HG02970 (cell line): ENCODE measurements at regions not wholly inside any gene's neighbourhood (a gene's known extent, or its start where the extent isn't known, plus 50 kb on each side); places are given as distances from the start of the nearest gene placed in this dataset.
"Not testable (repeated sequence)": the region's sequence is repeated elsewhere in the genome, so short reads cannot be mapped to it uniquely, and the experiment has no call there.

ENCODE experiments used
- ATAC-seq: cut with Tn5 transposase; IDR thresholded peaks from one replicate; pipeline ENCODE4 v1.9.1; 2021; ENCODE audit warnings: mild to moderate bottlenecking, moderate library complexity, moderate number of reproducible peaks; ENCODE audit not compliant: unreplicated experiment, low FRiP score

DNA sequence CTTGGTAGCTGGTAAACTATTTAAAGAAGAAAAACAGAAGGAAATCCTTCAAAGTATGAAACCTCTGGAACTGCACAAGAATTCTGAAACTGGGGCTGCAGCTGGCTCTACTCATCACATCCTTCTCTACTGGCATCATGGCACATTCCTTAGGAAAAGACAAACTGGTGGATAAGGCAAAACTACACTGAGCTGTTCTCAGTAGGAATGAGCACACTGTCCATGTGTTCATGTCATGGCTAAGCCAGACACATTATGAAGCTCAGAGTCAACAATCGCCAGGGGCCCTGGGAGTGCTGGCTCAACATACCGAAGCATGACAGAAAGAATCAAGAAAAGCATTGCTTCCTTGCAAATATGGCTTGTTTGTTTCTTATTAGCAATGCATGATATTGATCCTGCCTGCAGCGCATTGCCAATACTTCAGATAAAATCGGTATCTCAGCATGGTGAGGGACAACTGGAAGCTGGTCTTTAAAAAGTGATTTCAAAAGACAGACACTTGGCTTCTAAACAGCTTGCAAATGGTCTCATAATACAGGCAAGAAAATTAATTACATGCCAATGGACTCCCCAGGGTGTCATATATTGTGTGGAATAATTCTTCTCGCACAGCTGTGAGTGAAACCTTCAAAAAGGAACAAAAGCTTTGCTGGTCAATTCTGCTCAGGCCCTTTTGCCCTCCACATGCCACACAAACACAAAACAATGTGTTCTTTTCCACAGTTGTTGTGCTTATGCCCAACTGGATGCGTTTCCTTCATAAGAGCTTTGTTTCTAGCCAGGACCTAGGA lies 300.2 kb upstream of the VCX start:
- no peak for ATAC-seq

DNA sequence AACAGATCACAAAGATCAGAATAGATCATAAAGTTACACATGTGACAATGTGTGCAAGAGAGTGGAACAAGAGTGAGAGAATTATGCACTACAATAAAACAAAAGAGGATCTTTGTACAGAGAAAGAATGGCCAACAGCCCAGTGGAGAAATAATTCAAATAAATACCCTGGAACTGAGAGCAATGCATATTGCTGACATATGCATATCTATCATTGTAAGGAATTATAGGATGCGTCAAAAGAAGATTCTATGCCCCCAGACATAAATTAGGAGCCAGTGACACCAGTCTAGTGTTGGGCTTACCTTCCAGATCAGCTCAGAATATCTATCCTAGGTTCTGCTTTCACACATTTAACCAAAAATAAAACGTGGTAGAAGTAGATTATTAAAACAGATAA lies 320.1 kb upstream of the VCX start:
- no peak for ATAC-seq

DNA sequence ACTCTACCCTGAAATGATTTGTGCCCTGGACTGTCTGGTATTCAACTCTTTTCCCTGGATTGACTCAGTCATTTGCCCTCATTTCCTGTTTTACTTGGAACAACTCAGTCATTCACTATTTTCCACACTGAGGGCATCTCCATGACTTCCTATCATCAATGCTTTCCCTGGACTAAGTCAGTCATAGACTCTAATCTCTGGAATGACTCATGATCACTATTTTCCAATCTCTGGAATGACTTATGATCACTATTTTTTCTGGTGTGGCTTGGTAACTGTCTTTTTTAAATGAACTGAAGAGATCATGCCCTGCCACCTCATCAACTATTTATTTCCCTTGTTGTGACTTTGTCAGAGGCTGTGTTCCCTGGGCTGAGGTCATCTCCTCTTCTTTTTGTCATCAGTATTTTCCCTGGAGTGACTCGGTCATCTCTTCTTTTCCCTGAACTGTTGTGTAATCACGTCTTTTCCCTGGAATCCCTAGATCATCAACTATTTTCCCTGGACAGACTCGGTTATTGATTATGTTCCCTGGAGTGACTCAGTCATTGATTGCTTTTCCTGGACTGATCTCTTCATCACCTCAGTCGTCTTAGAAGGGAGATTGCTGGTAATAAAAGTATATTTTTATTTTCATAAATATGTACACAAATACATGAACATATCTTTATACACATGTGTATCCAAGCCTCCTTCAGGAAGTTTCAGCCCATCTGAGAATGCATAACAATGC lies 327.1 kb upstream of the VCX start:
- no peak for ATAC-seq

DNA sequence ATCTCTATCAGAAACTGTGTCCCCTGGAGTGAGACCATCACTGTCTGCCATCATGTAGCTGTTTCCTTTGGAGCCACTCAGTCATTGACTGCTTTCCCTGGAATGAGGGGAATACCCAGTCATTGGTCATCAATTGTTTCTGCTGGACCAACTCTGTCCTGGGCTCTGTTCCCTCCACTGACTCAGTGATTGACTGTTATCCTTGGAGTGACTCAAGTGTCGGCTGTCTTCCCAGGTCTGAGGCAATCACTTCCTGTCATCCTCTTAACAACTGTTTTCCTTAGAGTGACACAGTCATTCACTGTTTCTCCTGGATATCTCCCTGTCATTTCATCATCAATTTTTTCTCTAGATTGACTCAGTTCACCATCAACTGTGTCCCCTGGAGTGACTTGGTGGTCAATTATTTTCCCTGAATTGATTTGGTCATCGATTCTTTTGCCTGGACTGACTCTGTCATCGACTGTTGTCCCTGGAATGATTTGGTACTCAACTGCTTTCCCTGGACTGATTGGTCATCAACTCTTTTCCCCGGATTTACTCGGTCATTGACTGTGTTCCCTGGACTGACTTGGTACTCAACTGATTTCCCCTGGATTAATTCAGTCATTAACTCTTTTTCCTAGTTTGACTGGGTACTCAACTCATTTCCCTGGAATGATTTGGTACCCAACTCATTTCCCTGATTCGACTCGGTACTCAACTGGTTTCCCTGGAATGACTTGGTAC lies 327.9 kb upstream of the VCX start:
- ATAC-seq: no peak

DNA sequence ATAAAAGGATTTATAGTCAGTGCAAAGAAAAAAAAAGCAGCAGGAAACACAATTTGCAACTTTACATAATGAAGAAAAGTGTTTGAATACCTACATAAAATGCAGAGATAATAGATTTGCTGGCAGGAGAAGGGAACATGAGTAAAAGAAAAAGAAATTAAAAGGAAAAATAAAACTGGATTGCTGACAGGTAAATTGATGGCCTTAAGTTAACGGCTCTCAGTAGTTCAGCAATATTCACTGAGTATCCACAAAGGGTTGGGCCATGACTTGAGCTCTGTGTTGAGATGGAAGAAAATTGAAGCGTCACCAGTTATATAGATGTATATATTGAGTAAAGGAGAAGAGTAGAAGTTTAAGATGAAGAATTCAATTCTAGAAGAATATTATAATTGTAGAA lies 330.1 kb upstream of the VCX start:
- ATAC-seq: no peak

DNA sequence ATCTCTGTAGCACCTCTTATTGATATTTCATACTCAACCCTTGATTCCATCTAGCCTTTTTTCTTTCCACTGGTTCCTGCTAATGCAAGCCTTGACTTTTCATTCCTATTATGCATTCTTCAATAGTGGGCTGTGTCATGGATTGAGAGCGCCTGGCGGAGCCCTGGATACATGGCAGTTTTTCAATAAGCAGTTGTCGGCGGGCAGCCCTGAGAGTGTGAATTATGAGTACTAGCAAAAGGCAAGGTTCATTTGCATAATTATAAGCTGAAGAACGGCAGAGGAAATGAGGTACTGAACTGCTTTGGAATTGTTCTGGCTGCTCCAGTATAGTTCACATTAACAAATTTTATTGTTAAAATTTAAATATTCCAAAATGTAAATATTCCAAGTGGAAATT lies 339.7 kb upstream of the VCX start:
- ATAC-seq: no peak

DNA sequence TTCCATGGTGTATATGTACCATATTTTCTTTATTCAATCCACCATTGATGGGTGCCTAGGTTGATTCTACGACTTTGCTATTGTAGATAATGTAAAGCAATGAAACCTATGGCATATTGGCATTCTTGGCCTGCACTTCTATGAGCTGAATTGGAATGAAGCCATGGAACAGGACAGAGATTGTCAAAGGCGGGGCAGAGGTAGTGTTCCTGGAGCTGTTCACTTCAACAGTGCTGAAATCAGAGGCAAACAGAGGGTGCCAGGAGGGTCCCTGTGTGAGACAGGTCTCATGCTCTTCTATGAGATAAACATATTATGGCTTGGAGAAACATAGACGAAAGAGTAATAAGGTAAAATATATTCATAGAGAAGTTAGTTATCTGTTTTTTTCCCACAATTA lies 342.6 kb upstream of the VCX start:
- ATAC-seq: no peak

DNA sequence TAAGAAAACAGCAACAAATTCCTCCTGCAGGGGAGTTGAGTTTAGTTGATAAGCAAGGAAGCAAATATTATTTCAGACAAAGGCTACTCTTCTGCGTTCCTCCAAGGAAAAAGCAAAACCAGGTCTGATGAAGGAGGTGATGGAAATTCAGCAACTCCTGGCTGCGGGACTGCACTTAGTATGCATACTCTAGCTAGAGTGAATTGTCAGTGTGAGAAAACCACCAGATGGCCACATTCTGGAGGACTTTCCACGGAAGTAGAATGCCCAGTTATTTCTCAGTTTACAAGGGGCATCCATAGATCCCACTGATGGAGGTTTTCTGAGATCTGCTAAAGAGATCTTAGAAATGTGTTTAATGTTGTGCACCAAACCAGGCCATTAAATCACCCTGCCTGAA lies 338.6 kb upstream of the PUDP start:
- no peak for ATAC-seq

DNA sequence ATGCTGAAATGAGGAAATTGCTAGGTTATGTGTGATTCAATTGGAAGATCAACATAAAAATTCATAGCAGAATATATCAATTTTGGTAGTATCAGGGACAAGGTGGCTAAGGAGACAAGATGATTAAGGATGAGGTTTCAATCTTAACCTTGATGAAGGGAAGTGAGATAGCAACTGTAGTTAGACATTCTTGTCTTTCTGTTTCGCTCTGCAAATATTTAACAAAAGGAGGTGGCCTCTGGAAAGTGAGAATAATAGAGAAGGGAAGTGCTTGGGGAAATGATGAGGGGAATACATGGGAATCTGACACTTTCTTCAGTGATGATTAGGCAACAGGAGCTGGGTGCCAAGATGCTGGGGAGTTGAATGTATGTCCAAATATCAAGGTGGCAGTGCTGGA lies 337.1 kb upstream of the PUDP start:
- no peak for ATAC-seq

DNA sequence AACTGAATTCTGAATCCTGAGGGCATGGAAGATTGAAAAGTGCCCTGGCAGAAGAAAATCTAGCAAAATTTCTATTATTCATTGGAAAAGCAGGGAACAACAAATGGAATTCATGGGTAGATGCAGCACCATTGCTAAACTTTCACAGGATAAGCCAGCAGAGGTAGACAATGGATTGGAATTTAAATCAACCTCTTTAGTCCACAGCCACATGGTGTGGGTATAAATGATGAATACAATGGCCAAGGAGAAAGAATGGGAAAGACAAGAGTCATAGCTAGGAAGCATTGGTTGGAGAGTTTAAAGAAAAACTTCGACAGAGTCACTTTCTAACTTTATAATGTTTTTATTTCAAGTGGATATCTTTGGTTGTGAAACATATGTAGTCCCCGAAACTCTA lies 332.8 kb upstream of the PUDP start:
- ATAC-seq: no peak

DNA sequence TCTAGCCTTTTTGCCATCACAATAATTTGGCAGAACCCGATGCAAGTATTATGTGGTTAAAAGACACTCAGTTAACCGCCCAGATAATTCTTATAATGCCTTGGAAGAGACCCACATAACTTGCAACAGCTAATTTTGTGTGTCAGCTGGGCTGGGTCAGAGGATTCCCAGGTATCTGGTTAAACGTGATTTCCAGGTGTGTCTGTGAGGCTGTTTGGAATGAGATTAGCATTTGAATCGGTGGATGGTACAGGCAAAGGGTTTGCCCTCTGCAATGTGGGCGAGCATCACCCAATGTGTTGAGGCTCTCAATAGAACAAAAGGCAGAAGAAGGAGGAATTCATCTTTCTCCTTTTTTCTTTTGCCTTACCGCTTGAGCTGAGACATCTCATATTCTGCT lies 314.2 kb upstream of the PUDP start:
- no peak for ATAC-seq

DNA sequence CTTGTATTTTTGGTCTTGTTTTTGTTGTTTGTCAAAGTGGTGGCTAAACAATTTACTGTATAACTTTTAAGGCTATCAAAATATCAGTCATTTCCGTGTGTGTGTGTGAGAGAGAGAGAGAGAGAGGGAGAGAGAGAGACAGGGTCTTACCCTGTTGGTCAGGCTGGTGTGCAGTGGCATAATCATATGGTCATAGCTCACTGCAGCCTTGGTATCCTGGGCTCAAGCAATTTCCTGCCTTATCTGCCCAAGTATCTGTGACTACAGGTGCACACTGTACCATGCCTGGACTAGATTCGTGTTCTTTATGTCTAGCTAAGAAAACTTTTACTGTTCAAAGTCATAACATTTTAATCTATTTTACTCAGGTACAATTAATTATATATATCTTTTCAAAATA lies 313.1 kb upstream of the PUDP start:
- not testable (repeated sequence) for ATAC-seq

DNA sequence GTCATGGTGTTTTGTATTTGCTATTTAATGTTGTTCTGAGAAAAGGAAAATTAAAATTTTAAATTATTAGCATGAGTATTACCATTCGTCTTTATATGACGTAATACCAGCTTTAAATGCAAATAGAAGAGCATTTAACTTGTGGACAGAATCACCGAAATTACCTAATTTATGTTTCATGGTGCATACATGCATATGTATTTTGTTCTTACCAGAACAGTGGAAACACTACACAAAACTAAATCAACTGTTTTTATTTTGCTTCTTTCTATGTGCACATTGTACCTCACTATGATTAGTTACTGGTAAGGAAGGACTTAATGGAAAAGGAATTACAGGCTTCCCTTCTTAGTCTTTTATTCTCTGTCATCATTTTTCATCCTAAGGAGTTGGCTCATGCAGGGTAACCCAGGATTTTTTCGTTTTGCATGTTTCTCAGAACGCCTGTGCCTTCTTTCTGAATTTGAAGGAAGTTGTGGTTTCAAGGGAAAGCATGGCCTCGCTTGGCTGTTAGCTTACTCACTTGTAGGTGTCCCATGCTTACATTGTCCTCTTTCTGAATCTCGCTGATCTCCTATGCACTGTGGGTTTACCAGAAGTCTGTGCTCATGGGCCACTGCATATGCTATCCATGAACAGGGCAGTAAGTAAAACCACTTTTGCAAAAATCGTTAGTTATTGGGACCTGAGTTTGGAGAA lies 300.0 kb upstream of the PUDP start:
- no peak for ATAC-seq

DNA sequence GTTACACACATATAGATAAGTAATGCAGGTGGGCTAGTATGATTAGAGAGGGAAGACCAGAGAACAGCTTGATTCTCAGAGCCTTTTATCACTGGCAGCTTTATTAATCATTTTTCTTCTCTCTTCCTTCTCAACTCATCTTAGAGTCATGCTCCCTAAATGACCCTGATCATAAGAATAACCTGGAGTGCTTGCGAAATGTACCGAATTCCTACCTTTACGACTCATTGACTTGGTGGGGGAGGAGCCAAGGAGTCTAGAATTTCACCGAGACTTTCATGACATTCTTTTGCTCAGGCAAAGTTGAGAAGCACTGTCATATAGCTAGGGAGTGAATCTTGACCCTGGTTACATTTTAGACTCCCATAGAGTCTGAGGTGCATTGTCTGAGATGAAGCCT lies 298.9 kb upstream of the PUDP start:
- no peak for ATAC-seq

DNA sequence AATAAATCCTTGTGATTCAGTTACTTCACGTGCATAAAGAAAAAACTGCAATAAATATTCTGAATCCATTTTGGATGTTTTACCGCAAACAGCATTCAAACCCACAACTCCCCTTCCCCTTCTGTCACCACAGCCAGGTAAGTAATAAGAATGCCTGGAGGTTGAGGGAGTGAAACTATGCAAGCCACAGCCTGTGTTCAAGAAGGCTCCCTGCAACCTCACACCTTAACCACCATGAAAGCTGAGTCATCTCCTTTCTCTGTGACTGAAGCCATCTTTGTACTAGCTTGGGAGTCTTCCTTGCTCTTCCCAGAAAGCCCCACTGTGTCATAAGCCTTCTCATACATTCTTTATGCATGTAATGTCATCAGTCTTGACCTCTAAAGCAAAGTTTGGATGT lies 297.0 kb upstream of the PUDP start:
- peak; percentile 67 for ATAC-seq

DNA sequence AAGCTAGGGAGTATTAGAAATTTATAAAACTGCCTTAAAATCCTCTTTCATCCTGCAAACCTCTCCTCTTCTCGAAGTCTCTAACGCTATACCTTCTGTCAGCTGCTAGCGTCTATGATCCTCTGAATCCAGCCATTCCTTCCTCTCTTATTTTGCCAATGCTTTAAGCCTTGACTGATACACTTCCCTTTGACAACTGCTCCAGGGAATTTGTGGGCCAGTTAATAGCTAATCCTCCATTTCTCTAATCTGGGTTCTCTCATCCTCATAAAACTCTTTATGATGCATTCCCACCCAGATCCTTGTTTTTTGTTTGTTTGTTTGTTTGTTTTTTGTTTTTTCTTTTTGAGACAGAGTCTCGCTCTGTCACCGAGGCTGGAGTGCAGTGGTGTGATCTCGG lies 293.6 kb upstream of the PUDP start:
- no peak for ATAC-seq

DNA sequence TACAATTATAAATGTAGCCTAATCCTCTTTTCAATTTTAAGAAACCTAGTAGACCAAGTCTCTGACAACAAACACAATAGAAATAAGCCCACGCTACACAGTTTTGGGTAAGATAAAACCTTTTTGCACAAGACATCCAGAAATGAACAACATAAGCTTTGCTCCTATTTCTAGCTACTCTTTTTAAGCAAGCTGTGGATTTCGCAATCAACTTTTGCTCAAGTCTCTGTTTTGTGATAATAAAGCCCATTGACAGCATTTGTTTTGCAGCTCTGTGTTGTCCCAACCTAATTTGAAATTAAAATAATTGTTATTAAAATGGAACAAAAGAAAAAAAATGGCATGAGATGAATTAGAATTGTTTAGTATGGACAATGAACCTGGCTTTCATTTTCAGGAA lies 287.9 kb upstream of the PUDP start:
- no peak for ATAC-seq

DNA sequence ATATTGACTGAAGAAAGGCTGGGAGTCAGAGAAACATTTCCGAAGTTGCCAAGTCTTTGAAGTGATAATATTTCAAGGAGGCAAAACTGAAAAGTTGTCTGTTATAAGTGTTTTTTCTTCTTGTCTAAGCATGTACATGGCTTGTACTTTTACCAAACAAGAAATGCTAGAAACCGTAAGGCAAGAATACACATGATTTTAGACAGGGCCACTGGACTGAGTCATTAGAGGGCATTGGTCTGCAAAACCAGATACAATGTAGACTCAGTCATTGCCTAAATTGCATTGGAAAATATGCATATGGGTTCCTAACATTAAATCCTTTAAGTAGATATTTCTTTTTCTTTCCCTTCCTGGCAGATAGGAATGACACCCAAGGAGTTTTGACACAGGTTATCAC lies 284.9 kb upstream of the PUDP start:
- ATAC-seq: no peak

DNA sequence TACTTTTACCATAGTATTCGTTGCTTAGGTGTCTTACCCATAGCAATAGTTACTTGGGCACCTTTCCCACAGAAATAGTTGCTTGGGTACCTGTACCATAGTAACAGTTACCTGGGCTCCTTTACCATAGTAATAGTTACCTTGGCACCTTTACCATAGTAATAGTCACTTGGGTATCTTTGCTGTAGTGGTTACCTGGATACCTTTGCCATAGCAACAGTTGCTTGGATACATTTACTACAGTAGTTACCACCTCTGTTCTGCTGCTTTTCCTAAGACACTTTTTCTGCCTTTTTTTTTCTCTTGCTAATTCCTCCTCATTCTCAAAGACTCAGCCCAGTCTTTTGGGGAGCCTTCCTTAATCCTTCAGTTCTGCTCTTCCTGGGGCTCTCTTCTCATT lies 272.8 kb upstream of the PUDP start:
- no peak for ATAC-seq

DNA sequence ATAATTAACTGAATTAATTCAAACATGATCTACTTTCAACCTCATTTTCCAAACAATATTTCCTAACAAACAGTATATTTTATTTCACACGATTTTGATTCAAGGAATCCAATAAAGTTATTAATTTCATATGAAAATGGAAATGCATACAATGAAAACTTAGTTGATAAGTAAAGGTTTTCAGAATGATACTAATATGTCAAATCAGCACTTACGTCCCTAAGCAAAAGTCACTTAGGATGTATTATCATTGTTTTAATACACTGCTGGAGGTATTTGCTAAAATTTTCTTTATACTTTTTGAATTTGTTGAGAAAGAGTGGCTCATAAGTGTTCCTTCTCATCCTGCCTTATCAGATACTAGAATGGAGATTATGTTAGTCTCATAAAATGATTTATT lies 266.8 kb upstream of the PUDP start:
- no peak for ATAC-seq

DNA sequence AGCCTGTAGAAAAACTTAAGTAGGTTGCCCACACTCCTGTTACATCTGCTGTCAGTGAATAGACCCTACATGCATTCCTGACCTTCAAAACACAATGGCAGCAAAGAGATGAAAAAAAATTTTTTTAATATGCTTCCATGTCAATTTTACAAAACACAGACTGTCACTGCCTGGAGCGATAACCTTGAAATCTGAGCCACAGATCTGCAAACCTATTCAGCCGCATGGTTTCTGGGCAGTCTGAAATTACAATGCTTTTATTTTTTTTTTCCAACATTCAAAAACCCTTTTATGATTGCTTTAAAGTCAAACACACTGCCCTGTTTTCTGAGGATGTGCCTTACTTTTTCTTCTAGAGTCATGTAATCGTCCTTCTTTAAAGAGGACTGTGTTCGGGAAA lies 264.9 kb upstream of the PUDP start:
- no peak for ATAC-seq
